SH-SY5Y (cell line): ENCODE measurements at regions not wholly inside any gene's neighbourhood (a gene's known extent, or its start where the extent isn't known, plus 50 kb on each side); places are given as distances from the start of the nearest gene placed in this dataset.

Source experiments
- GATA2 ChIP-seq: IDR thresholded peaks from 2 replicates; pipeline ENCODE4 v1.6.1; 2011; ENCODE audit warnings: mild to moderate bottlenecking, low read depth, low read length
- GATA3 ChIP-seq: IDR thresholded peaks from 2 replicates; pipeline ENCODE4 v1.6.1; 2011; ENCODE audit warnings: low read depth, mild to moderate bottlenecking, low read length, moderate library complexity

DNA sequence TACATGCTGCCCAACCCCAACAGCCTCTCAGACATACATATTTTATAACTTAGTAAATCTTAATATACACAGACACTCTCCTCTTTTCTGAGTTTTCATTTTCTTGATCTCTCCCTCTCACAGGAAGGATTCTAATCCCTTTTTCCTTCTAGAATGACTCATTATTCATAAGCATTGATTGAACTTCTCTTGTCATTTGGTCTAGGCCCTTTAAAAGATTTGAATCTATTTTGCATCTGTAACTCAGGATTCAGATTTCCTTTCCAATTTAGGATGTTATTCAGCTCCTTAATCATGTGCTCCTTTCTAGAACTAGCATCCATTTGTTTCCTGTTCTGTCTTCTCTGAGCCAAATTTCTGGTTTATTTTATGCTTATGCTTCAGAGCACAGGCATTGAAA, 624.5 kb upstream of the SGO1 start:
- TF ChIP-seq GATA2 (no peak), GATA3 (no peak)
